ENCODE measurements at regions not wholly inside any gene's neighbourhood (a gene's known extent, or its start where the extent isn't known, plus 50 kb on each side); places are given as distances from the start of the nearest gene placed in this dataset.

GRCh38 chr1:38613996-38614395 is 245.6 kb downstream of the RRAGC start:
- no peaks in the 10 kb centered on the region for H3K27me3 ChIP-seq (replicated peaks; ENCODE audit: insufficient read depth)
- DNase-seq (ENCODE audit: low spot score): no peak
- H3K36me3 ChIP-seq: no peaks in the 10 kb centered on the region
- no peak overlapping the region for H3K27ac ChIP-seq
- H3K9me3 ChIP-seq: no peaks in the 10 kb centered on the region
- H3K4me3 ChIP-seq: no peak overlapping the region
- no peaks in the 10 kb centered on the region for H3K4me1 ChIP-seq (ENCODE audit: control insufficient read depth in 1 of 2, low read depth in 2 of 2)
- no peak for TF ChIP-seq CTCF (IDR thresholded peaks at IDR 0.05)
- no peak for ATAC-seq (ENCODE audit: insufficient number of reproducible peaks, low FRiP score, low read depth)

DNA sequence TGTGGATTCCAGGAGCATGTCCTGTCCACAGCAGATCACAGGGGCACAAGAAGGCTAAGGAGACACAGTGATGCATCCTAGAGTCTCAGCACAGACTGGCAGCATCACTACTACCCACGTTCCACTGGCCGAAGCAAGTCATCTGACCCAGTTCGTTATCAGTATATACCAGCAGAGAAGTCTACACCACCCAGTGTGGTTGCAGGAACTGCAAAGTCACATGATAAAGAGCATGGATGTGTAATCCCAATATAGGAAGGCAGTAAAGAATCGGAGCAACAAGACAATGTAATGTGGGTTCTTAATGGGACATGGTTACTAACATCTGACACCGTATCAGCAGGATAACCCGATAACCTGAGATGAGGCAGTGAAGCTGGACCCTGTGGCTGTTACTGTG is 246.6 kb downstream of the RRAGC start:
- no peak for DNase-seq (ENCODE audit: low spot score)
- no peak for ATAC-seq (ENCODE audit: insufficient number of reproducible peaks, low FRiP score, low read depth)
- H3K4me3 ChIP-seq: no peak overlapping the region
- H3K9me3 ChIP-seq: no peaks in the 10 kb centered on the region
- no peaks in the 10 kb centered on the region for H3K4me1 ChIP-seq (ENCODE audit: control insufficient read depth in 1 of 2, low read depth in 2 of 2)
- no peaks in the 10 kb centered on the region for H3K27me3 ChIP-seq (replicated peaks; ENCODE audit: insufficient read depth)
- TF ChIP-seq CTCF (IDR thresholded peaks at IDR 0.05): no peak
- no peaks in the 10 kb centered on the region for H3K36me3 ChIP-seq
- no peak overlapping the region for H3K27ac ChIP-seq

DNA sequence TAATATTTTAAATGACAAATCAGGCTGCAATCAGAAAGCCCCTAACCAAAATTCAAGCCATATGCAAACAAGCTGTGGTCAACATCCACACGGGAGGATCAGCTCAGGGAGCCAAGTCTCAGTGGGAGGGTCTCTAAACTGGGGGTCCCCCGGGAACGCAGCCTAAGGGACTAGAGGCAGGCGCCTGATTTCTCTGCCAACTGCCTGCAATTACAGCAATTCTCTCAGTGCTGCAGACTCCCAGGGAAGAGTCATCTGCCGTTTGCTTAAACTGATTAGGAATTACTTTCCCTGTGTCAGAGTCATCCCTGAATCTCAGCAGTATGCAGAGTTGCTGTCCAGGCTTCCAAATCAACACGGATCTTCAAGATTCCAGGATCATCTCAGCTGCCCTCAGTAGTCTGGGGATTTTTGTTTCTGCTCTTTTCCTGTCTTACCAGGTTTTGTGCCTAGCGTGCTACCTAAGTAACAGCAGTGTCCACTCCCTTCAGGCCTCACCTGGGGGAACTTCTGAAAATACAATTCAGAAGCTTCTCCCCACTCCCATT is 247.8 kb downstream of the RRAGC start:
- Histone ChIP-seq H3K36me3 (no peaks in the 10 kb centered on the region), H3K9me3 (no peaks in the 10 kb centered on the region), H3K4me1 (ENCODE audit: control insufficient read depth in 1 of 2, low read depth in 2 of 2) (no peaks in the 10 kb centered on the region), H3K4me3 (no peak overlapping the region), H3K27ac (no peak overlapping the region), H3K27me3 (replicated peaks; ENCODE audit: insufficient read depth) (no peaks in the 10 kb centered on the region)
- no peak for DNase-seq (ENCODE audit: low spot score)
- no peak for TF ChIP-seq CTCF (IDR thresholded peaks at IDR 0.05)
- no peak for ATAC-seq (ENCODE audit: insufficient number of reproducible peaks, low FRiP score, low read depth)

DNA sequence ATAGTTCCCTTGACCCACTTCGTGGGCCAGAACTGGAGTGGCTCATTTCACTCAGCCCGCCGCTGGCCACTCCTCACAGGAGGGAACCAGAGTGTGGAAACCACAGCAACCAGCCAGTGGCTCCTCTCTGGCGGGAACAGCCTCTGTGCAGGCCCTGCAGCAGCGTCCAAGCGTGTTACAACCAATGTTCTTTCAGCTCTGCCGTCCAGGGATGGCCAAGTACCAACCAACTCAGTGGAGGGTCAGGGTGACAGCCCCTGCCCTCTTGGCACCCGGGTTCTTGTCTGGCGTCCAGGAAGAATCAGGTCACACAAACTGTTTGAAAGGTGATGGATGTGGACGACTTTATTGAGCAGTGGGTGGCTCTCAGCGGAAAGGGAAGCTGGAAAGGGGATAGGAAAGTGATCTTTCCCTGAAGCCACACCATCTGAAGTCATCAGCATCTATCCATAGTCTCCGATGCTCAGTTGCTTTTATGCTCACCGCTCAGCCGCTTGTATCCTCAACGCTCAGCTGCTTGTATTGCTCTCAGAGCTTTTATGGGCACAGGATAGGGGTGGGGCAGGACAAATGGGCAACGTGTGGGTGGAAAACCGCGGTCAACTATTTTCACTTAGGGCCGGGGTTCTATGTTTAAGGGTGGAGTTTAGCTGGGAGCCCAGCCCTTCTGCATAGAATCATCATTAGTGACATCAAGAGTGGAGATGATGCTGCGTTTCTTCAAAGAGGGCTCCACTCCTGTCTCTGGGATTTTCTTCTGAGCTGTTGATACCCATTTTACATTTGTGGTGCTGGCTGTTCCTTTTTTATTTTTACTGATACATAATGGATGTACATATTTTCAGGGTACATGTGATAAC is 250.2 kb downstream of the RRAGC start:
- no peaks in the 10 kb centered on the region for H3K36me3 ChIP-seq
- H3K4me1 ChIP-seq (ENCODE audit: control insufficient read depth in 1 of 2, low read depth in 2 of 2): no peaks in the 10 kb centered on the region
- H3K4me3 ChIP-seq: no peak overlapping the region
- no peak overlapping the region for H3K27ac ChIP-seq
- DNase-seq (ENCODE audit: low spot score) (no peak), ATAC-seq (ENCODE audit: insufficient number of reproducible peaks, low FRiP score, low read depth) (no peak)
- H3K27me3 ChIP-seq (replicated peaks; ENCODE audit: insufficient read depth): no peaks in the 10 kb centered on the region
- H3K9me3 ChIP-seq: no peaks in the 10 kb centered on the region
- no peak for TF ChIP-seq CTCF (IDR thresholded peaks at IDR 0.05)

DNA sequence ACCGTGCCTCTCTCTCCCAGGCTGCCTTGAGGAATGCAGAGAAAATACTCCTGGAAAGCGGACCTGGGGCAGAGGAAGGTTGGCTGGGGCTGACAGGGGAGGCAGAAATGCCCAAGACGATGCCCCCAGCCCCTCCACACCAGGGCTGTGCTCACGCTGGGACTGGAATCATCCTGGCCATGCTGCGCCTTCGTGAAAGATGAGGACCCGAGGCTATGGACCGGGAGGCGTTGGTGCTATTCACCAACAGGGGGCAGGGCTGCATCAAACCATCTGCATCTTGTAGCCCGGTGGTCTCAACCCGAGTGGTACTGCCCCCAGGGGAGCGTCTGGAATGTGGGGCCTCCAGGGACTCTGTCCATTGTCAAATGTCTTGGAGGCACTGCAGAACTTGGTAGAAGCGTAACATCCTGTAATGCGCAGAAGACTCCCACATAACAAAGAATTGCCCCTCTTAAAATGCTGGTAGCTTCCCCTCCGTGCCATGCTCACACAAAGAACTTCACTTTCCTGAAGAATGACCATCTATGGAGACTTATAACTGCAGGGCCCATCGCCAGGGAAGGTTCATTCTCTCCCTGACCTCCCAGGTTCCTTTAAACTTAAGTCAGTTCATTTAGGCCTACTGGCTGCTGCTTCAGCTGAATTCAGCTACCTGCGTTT is 251.2 kb downstream of the RRAGC start:
- TF ChIP-seq CTCF (IDR thresholded peaks at IDR 0.05): no peak
- DNase-seq (ENCODE audit: low spot score) (no peak), ATAC-seq (ENCODE audit: insufficient number of reproducible peaks, low FRiP score, low read depth) (no peak)
- Histone ChIP-seq H3K4me1 (ENCODE audit: control insufficient read depth in 1 of 2, low read depth in 2 of 2) (no peaks in the 10 kb centered on the region), H3K36me3 (no peaks in the 10 kb centered on the region), H3K27ac (no peak overlapping the region), H3K9me3 (no peaks in the 10 kb centered on the region), H3K27me3 (replicated peaks; ENCODE audit: insufficient read depth) (no peaks in the 10 kb centered on the region), H3K4me3 (no peak overlapping the region)

Measured in thoracic aorta (tissue), 2 donors.